ENCODE measurements at regions not wholly inside any gene's neighbourhood (a gene's known extent, or its start where the extent isn't known, plus 50 kb on each side); places are given as distances from the start of the nearest gene placed in this dataset.

DNA sequence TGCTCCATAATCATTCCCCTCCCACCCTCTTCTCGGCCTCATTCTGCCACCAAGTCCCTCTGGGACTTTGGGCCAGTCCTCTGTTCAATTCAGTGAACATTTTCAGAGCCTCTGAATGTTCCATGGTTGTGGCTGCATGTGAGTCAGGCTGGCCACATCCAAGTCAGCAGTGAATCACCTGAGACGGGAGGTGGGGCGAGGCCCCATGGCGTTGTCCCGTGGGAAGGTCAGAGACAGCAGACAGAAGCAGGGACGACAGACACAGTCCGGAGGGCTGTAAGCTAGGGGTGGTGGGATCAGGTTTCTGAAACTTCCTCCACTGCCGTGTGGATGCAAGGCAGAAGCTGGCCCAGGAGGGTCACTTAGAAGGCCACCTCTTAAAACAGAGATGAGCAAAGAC is 324.8 kb downstream of the MN1 start:
- TF ChIP-seq, protein P1, sequence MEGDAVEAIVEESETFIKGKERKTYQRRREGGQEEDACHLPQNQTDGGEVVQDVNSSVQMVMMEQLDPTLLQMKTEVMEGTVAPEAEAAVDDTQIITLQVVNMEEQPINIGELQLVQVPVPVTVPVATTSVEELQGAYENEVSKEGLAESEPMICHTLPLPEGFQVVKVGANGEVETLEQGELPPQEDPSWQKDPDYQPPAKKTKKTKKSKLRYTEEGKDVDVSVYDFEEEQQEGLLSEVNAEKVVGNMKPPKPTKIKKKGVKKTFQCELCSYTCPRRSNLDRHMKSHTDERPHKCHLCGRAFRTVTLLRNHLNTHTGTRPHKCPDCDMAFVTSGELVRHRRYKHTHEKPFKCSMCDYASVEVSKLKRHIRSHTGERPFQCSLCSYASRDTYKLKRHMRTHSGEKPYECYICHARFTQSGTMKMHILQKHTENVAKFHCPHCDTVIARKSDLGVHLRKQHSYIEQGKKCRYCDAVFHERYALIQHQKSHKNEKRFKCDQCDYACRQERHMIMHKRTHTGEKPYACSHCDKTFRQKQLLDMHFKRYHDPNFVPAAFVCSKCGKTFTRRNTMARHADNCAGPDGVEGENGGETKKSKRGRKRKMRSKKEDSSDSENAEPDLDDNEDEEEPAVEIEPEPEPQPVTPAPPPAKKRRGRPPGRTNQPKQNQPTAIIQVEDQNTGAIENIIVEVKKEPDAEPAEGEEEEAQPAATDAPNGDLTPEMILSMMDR (IDR thresholded peaks at IDR 0.05), result no peak
- TF ChIP-seq POLR2A (IDR thresholded peaks at IDR 0.05), result no peak
- intact Hi-C loops (cut with DNase I), result no loop called here
- Histone ChIP-seq H3K27ac (no peak overlapping the region), H3K27me3 (no peaks in the 10 kb centered on the region), H3K4me1 (no peaks in the 10 kb centered on the region), H3K4me3 (replicated peaks in 1 of 3) (no peak overlapping the region), H3K9me3 (no peaks in the 10 kb centered on the region), H3K36me3 (no peaks in the 10 kb centered on the region)
- DNase-seq, result no peak
- 85 to 87% methylated on average over 8 of the region's 8 CpGs for WGBS, 2 donors

DNA sequence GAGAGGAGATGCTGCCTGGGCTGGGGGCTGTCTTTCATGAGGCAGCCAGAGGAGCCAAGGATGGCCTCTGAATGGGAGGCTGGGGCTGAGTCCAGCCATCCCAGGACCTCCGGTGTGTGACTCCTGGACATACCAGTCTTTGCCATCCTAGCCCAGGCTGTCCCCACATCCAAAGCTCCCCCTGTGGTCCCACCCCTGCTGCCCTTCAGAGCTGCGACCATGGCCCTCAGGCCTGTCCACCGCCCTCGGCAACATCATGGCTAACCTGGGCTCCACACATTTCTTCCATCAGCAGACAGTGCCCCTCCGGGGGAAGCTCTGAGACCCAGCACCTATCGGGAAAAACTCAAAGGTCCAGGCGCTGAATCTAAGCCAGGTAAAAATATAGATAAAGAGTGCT is 324.4 kb downstream of the MN1 start:
- H3K9me3 ChIP-seq, result no peaks in the 10 kb centered on the region
- DNase-seq, result no peak
- 95 to 96% methylated on average over 7 of the region's 7 CpGs for WGBS, 2 donors
- no peaks in the 10 kb centered on the region for H3K36me3 ChIP-seq
- H3K4me3 ChIP-seq (replicated peaks in 1 of 3), result no peak overlapping the region
- no peak overlapping the region for H3K27ac ChIP-seq
- intact Hi-C loops (cut with DNase I), result no loop called here
- no peaks in the 10 kb centered on the region for H3K4me1 ChIP-seq
- no peaks in the 10 kb centered on the region for H3K27me3 ChIP-seq
- no peak for TF ChIP-seq POLR2A (IDR thresholded peaks at IDR 0.05)
- TF ChIP-seq, protein P1 (IDR thresholded peaks at IDR 0.05), result no peak

DNA sequence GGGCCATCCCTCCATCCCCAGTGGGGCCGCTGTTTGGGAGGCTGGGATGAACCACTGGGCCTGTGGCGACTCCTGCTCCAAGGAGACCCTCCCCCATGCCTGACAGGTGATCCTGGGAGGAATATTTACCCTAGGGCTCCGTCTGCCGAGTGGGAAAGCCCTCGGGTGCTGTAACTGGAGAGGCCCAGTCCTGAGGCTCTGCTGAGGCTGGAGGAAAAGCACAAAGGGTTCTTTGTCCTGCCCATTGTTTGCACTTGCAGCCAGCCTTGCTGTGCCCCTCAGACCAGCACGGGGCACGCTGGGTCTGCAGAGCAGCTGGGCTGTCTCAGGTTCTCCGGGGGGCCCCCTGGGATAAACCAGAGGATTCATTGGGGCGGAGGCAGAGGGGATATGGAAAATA is 321.1 kb downstream of the MN1 start:
- intact Hi-C loops (cut with DNase I), result no loop called here

DNA sequence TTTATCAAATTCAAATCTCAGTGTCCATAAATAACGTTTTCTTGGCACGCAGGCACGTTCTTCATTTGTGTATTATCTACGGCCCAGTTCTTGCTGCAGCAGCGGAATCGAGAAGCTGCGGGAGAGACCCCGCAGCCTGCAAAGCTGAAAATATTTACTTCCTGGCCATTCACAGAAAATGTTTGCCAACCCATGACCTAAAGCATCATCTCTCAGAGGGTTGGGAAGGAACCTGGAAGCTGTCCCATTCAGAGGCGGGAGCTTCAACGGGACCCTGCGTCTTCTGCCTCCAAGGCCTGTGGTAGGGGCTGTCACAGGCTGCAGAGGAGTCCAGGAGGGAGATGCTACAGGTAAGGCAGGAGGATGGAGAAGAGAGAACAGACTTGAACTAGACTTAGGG is 319.2 kb downstream of the MN1 start:
- DNase-seq, result no peak
- no peaks in the 10 kb centered on the region for H3K4me1 ChIP-seq
- no peak overlapping the region for H3K4me3 ChIP-seq (replicated peaks in 1 of 3)
- H3K27ac ChIP-seq, result no peak overlapping the region
- H3K9me3 ChIP-seq, result no peaks in the 10 kb centered on the region
- no peaks in the 10 kb centered on the region for H3K36me3 ChIP-seq
- whole genome bisulfite sequencing, 2 donors, result 58 to 71% methylated on average over 11 of the region's 11 CpGs
- TF ChIP-seq, protein P1 (IDR thresholded peaks at IDR 0.05), result no peak
- TF ChIP-seq POLR2A (IDR thresholded peaks at IDR 0.05), result no peak
- H3K27me3 ChIP-seq, result no peaks in the 10 kb centered on the region
- intact Hi-C loops (cut with DNase I), result no loop called here

More for the DNA sequence above, 321.1 kb downstream of the MN1 start:
- Histone ChIP-seq H3K27me3 (no peaks in the 10 kb centered on the region), H3K9me3 (no peaks in the 10 kb centered on the region), H3K4me3 (replicated peaks in 1 of 3) (no peak overlapping the region), H3K36me3 (no peaks in the 10 kb centered on the region), H3K4me1 (no peaks in the 10 kb centered on the region), H3K27ac (no peak overlapping the region)
- WGBS, 2 donors, result 51 to 82% methylated on average over 2 to 7 of the region's 9 CpGs
- no peak for TF ChIP-seq POLR2A (IDR thresholded peaks at IDR 0.05)
- TF ChIP-seq, protein P1 (IDR thresholded peaks at IDR 0.05), result no peak
- DNase-seq, result no peak

DNA sequence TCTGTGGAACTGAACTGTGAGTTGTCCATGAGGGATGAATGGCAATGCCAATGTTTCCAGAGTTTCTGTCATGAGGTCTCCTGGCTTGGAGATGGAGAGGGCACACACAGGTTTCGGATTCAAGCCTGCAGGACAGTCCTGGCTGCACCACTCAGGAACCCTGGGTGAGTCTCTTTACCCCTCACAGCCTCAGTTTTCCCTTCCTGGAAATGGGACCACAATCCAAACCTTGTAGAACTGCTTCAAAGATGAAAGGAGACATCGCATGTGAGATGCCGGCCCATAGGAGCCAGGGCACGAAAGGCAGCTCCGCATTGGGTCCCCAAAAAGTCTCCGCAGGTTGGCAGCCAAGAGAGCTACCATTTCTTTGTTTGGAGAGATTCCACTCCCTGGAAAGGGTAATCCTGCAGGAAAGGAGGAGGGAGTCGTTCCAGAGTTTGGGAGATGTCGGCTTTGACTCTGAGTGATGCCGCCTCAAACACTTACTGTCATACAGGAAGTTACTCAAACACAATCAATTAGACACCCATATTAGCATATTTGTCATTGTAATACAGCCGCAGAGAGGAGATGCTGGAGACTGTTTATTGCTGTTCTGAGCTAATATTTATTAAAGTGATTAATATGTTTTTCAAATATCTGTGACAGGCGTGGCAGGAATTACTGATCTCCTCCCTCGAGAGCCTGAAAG is 318.3 kb downstream of the MN1 start:
- TF ChIP-seq POLR2A (IDR thresholded peaks at IDR 0.05), result no peak
- TF ChIP-seq, protein P1 (IDR thresholded peaks at IDR 0.05), result no peak
- H3K4me3 ChIP-seq (replicated peaks in 1 of 3), result no peak overlapping the region
- peaks cover 0 to 4% of the 10 kb centered on the region in 2 donors for H3K4me1 ChIP-seq
- H3K36me3 ChIP-seq, result no peaks in the 10 kb centered on the region
- intact Hi-C loops (cut with DNase I), result no loop called here
- no peaks in the 10 kb centered on the region for H3K27me3 ChIP-seq
- H3K27ac ChIP-seq, result no peak overlapping the region
- DNase-seq, result no peak
- no peaks in the 10 kb centered on the region for H3K9me3 ChIP-seq
- WGBS, 2 donors, result 77 to 79% methylated on average over 12 of the region's 12 CpGs
